Fibroblast of lung (primary cell): ENCODE measurements at regions not wholly inside any gene's neighbourhood (a gene's known extent, or its start where the extent isn't known, plus 50 kb on each side); places are given as distances from the start of the nearest gene placed in this dataset.

Experiments used
- DNase-seq, 2 donors: peaks; one replicate each; pipeline versions ENCODE4 v3.0.0 to v3.0.0-alpha.2; 2010; ENCODE audit warnings: low read depth in 2 of 2
- H2AFZ ChIP-seq: 2 replicates; pipeline ENCODE4 v1.5.1; 2012; ENCODE audit warnings: low read length, control low read depth, inconsistent platforms
- H3K27ac ChIP-seq: 2 replicates; pipeline ENCODE4 v1.5.1; 2011; ENCODE audit warnings: low read length, control low read depth; ENCODE audit not compliant: insufficient read depth
- H3K27me3 ChIP-seq: 2 replicates; pipeline ENCODE4 v1.5.1; 2011; ENCODE audit warnings: mild to moderate bottlenecking, low read length; ENCODE audit not compliant: control insufficient read depth, insufficient read depth
- H3K36me3 ChIP-seq: 2 replicates; pipeline ENCODE4 v1.5.1; 2011; ENCODE audit warnings: low read length; ENCODE audit not compliant: control insufficient read depth, insufficient read depth
- H3K4me1 ChIP-seq: 2 replicates; pipeline ENCODE4 v1.5.1; 2011; ENCODE audit warnings: low read length; ENCODE audit not compliant: control insufficient read depth, insufficient read depth; ENCODE audit errors: extremely low read depth
- H3K4me2 ChIP-seq: 2 replicates; pipeline ENCODE4 v1.5.1; 2011; ENCODE audit warnings: low read length, control low read depth; ENCODE audit not compliant: insufficient read depth; ENCODE audit errors: extremely low read depth
- H3K4me3 ChIP-seq, 4 experiments: fragments of 200-600 bp in 1 of 4; sonication (generic) in 1 of 4; replicated peaks in 1 of 4; 2 replicates each; pipeline ENCODE4 v1.5.1; 2011 to 2016; ENCODE audit warnings: low read length in 4 of 4, low read depth in 3 of 4, mild to moderate bottlenecking in 3 of 4, control low read depth in 2 of 4, inconsistent platforms in 1 of 4, mixed read lengths in 1 of 4; ENCODE audit not compliant: insufficient read depth in 1 of 4; ENCODE audit errors: control extremely low read depth in 1 of 4
- H3K79me2 ChIP-seq: 2 replicates; pipeline ENCODE4 v1.5.1; 2012; ENCODE audit warnings: mild to moderate bottlenecking, low read length, inconsistent platforms; ENCODE audit not compliant: control insufficient read depth, insufficient read depth
- H3K9ac ChIP-seq: 2 replicates; pipeline ENCODE4 v1.5.1; 2011; ENCODE audit warnings: mild to moderate bottlenecking, low read length, control low read depth; ENCODE audit not compliant: insufficient read depth
- H3K9me3 ChIP-seq: 2 replicates; pipeline ENCODE4 v1.5.1; 2012; ENCODE audit warnings: low read depth, low read length; ENCODE audit not compliant: control insufficient read depth, insufficient read depth
- H4K20me1 ChIP-seq: 2 replicates; pipeline ENCODE4 v1.5.1; 2011; ENCODE audit warnings: low read length; ENCODE audit not compliant: control insufficient read depth, insufficient read depth; ENCODE audit errors: extremely low read depth
- CTCF ChIP-seq, 2 donors: IDR thresholded peaks in 1 of 2; conservative IDR thresholded peaks in 1 of 2; 1 replicate in 1 of 2; 2 replicates in 1 of 2; pipeline ENCODE4 v1.5.1; 2011 to 2012; ENCODE audit warnings: low read length in 2 of 2, control low read depth in 1 of 2, inconsistent platforms in 1 of 2, low read depth in 1 of 2, mild to moderate bottlenecking in 1 of 2
- EZH2 ChIP-seq: IDR thresholded peaks from 2 replicates; pipeline ENCODE4 v1.5.1; 2012; ENCODE audit warnings: low read length, control low read depth, mild to moderate bottlenecking; ENCODE audit errors: missing control alignments

- H3K4me1 ChIP-seq: no peaks in the 10 kb centered on the region
- no peak overlapping the region for H3K4me3 ChIP-seq
- DNase-seq: no peak
- TF ChIP-seq CTCF (conservative IDR thresholded peaks at IDR 0.05 in 1 of 2, IDR thresholded peaks at IDR 0.05 in 1 of 2; ENCODE audit: low read depth in 1 of 2, low read length in 2 of 2) (no peak), EZH2 (no peak)
- no peaks in the 10 kb centered on the region for H3K27me3 ChIP-seq
- no peaks in the 10 kb centered on the region for H3K79me2 ChIP-seq
- H2AFZ ChIP-seq: no peak overlapping the region
- H3K4me2 ChIP-seq: no peak overlapping the region
- no peaks in the 10 kb centered on the region for H3K9me3 ChIP-seq
- no peak overlapping the region for H3K27ac ChIP-seq
- H3K9ac ChIP-seq: no peak overlapping the region
- no peaks in the 10 kb centered on the region for H4K20me1 ChIP-seq
- no peaks in the 10 kb centered on the region for H3K36me3 ChIP-seq
Observed at GRCh38 chr3:36633060-36633459, 131.3 kb downstream of the DCLK3 start.

- Histone ChIP-seq H3K4me1 (no peaks in the 10 kb centered on the region), H2AFZ (no peak overlapping the region)
- DNase-seq: no peak
Observed at GRCh38 chr3:36631549-36631948, 132.8 kb downstream of the DCLK3 start.

GRCh38 chr3:36615861-36616260 lies 148.5 kb downstream of the DCLK3 start:
- Histone ChIP-seq H3K36me3 (no peaks in the 10 kb centered on the region), H3K4me3 (no peak overlapping the region), H3K4me2 (no peak overlapping the region), H3K79me2 (no peaks in the 10 kb centered on the region), H3K27me3 (no peaks in the 10 kb centered on the region), H4K20me1 (no peaks in the 10 kb centered on the region), H3K9ac (no peak overlapping the region), H2AFZ (no peak overlapping the region), H3K4me1 (no peaks in the 10 kb centered on the region), H3K9me3 (no peaks in the 10 kb centered on the region), H3K27ac (no peak overlapping the region)
- TF ChIP-seq CTCF (conservative IDR thresholded peaks at IDR 0.05 in 1 of 2, IDR thresholded peaks at IDR 0.05 in 1 of 2; ENCODE audit: low read depth in 1 of 2, low read length in 2 of 2) (no peak), EZH2 (no peak)
- no peak for DNase-seq

More at GRCh38 chr3:36631549-36631948, 132.8 kb downstream of the DCLK3 start:
- no peak overlapping the region for H3K27ac ChIP-seq
- H3K9me3 ChIP-seq: no peaks in the 10 kb centered on the region
- no peak overlapping the region for H3K9ac ChIP-seq
- TF ChIP-seq CTCF (conservative IDR thresholded peaks at IDR 0.05 in 1 of 2, IDR thresholded peaks at IDR 0.05 in 1 of 2; ENCODE audit: low read depth in 1 of 2, low read length in 2 of 2): no peak
- no peak for TF ChIP-seq EZH2
- H3K4me2 ChIP-seq: no peak overlapping the region
- H3K36me3 ChIP-seq: no peaks in the 10 kb centered on the region
- H3K27me3 ChIP-seq: no peaks in the 10 kb centered on the region
- no peak overlapping the region for H3K4me3 ChIP-seq
- H4K20me1 ChIP-seq: no peaks in the 10 kb centered on the region
- H3K79me2 ChIP-seq: no peaks in the 10 kb centered on the region
